Fibroblast of lung (primary cell): ENCODE measurements at regions not wholly inside any gene's neighbourhood (a gene's known extent, or its start where the extent isn't known, plus 50 kb on each side); places are given as distances from the start of the nearest gene placed in this dataset.

Source experiments
- EZH2 ChIP-seq: IDR thresholded peaks from 2 replicates; pipeline ENCODE4 v1.5.1; 2012; ENCODE audit warnings: low read length, control low read depth, mild to moderate bottlenecking; ENCODE audit errors: missing control alignments
- TF ChIP-seq, protein P1 (sequence below), 2 donors: IDR thresholded peaks in 1 of 2; conservative IDR thresholded peaks in 1 of 2; 1 replicate in 1 of 2; 2 replicates in 1 of 2; pipeline ENCODE4 v1.5.1; 2011 to 2012; ENCODE audit warnings: low read length in 2 of 2, control low read depth in 1 of 2, inconsistent platforms in 1 of 2, low read depth in 1 of 2, mild to moderate bottlenecking in 1 of 2

DNA sequence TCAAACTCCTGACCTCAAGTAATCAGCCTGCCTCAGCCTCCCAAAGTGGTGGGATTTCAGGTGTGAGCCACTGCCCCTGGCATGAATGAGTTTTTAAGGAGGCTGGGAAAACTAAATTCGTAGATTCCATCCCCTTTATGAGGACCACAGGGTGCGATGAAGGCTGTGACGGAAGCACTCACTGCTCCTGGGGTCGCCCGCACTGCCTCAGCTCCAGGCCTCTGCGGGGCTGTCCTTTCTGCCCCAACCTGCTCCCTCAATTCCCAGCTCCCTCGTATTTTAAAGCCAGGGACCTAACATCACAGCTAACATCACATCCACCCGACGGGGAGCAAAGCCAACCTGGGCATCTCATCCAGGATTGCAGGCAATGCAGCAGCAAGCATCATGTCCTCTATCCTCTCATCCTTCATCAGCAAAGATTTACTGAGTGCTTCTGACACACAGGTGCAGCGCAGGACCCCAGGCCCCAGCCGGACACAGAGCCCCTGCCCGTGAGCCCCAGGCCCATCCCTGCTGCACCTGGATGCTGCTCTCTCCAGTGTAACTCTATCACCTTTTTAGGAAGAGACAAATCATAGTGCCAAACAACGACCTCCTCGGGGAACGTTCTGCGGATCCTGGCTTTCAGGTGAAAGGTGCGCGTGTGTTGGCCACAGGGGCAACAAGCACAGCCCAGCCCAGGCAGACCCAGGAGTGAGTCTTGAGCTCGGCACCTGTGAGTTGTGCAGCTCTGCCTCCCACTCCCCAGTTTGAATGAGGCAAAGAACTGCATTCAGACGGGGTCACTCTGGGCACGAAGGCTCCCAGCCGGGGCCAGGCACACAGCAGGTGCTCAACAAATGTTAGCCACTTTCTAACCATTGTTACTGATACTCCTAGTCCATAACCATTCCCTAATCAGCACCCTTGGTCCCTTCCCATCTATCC, 134.3 kb downstream of the CRYBB2 start:
- TF ChIP-seq, protein P1, sequence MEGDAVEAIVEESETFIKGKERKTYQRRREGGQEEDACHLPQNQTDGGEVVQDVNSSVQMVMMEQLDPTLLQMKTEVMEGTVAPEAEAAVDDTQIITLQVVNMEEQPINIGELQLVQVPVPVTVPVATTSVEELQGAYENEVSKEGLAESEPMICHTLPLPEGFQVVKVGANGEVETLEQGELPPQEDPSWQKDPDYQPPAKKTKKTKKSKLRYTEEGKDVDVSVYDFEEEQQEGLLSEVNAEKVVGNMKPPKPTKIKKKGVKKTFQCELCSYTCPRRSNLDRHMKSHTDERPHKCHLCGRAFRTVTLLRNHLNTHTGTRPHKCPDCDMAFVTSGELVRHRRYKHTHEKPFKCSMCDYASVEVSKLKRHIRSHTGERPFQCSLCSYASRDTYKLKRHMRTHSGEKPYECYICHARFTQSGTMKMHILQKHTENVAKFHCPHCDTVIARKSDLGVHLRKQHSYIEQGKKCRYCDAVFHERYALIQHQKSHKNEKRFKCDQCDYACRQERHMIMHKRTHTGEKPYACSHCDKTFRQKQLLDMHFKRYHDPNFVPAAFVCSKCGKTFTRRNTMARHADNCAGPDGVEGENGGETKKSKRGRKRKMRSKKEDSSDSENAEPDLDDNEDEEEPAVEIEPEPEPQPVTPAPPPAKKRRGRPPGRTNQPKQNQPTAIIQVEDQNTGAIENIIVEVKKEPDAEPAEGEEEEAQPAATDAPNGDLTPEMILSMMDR (conservative IDR thresholded peaks at IDR 0.05 in 1 of 2, IDR thresholded peaks at IDR 0.05 in 1 of 2; ENCODE audit: low read depth in 1 of 2, low read length in 2 of 2) = no peak
- no peak for TF ChIP-seq EZH2
